ENCODE measurements at regions not wholly inside any gene's neighbourhood (a gene's known extent, or its start where the extent isn't known, plus 50 kb on each side); places are given as distances from the start of the nearest gene placed in this dataset.

GRCh38 chr2:7910752-7911151, 771.1 kb upstream of the ID2 start:
- ChIA-PET CTCF (interaction anchor here (0.8 kb wide), 1 partner anchor 19 kb away, joined by 3 read pairs; no protein-coding TSS in a partner anchor), POLR2A (no interaction called here)
- Histone ChIP-seq H3K36me3 (ENCODE audit: control insufficient read depth in 2 of 2, insufficient read depth in 1 of 2, low read length in 2 of 2) (no peaks in the 10 kb centered on the region), H3K9me3 (ENCODE audit: control insufficient read depth, insufficient read depth, low read depth, low read length) (no peaks in the 10 kb centered on the region), H3K27ac (ENCODE audit: extremely low read depth, low read depth, low read length) (no peak overlapping the region), H3K4me1 (ENCODE audit: control insufficient read depth, insufficient read depth, low read length) (no peaks in the 10 kb centered on the region), H3K4me3 (ENCODE audit: low read depth, low read length) (no peak overlapping the region)
- TF ChIP-seq ZNF510 (tag by site-specific recombination; IDR thresholded peaks at IDR 0.05; ENCODE audit: insufficient replicate concordance) (no peak), HOXA7 (CRISPR knock-in tag; IDR thresholded peaks at IDR 0.05; ENCODE audit: borderline replicate concordance) (no peak), ZSCAN30 (tag by site-specific recombination; IDR thresholded peaks at IDR 0.05) (no peak), ZNF561 (tag by site-specific recombination; IDR thresholded peaks at IDR 0.05; ENCODE audit: borderline replicate concordance) (no peak), ZNF239 (tag by site-specific recombination; IDR thresholded peaks at IDR 0.05) (no peak), ZNF548 (tag by site-specific recombination; IDR thresholded peaks at IDR 0.05) (no peak), GFI1B (tag by site-specific recombination; IDR thresholded peaks at IDR 0.05) (no peak), ZNF148 (tag by site-specific recombination; IDR thresholded peaks at IDR 0.05; ENCODE audit: borderline replicate concordance) (no peak), ZNF626 (tag by site-specific recombination; IDR thresholded peaks at IDR 0.05) (no peak), ZNF692 (tag by site-specific recombination; IDR thresholded peaks at IDR 0.05) (no peak), ZNF624 (tag by site-specific recombination; IDR thresholded peaks at IDR 0.05) (no peak), FEZF1 (tag by site-specific recombination; IDR thresholded peaks at IDR 0.05) (no peak), SETDB1 (IDR thresholded peaks at IDR 0.05; ENCODE audit: insufficient read length, low read length) (no peak)
- TF ChIP-seq, protein P1, sequence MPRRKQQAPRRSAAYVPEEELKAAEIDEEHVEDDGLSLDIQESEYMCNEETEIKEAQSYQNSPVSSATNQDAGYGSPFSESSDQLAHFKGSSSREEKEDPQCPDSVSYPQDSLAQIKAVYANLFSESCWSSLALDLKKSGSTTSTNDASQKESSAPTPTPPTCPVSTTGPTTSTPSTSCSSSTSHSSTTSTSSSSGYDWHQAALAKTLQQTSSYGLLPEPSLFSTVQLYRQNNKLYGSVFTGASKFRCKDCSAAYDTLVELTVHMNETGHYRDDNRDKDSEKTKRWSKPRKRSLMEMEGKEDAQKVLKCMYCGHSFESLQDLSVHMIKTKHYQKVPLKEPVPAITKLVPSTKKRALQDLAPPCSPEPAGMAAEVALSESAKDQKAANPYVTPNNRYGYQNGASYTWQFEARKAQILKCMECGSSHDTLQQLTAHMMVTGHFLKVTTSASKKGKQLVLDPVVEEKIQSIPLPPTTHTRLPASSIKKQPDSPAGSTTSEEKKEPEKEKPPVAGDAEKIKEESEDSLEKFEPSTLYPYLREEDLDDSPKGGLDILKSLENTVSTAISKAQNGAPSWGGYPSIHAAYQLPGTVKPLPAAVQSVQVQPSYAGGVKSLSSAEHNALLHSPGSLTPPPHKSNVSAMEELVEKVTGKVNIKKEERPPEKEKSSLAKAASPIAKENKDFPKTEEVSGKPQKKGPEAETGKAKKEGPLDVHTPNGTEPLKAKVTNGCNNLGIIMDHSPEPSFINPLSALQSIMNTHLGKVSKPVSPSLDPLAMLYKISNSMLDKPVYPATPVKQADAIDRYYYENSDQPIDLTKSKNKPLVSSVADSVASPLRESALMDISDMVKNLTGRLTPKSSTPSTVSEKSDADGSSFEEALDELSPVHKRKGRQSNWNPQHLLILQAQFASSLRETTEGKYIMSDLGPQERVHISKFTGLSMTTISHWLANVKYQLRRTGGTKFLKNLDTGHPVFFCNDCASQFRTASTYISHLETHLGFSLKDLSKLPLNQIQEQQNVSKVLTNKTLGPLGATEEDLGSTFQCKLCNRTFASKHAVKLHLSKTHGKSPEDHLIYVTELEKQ (tag by site-specific recombination; IDR thresholded peaks at IDR 0.05; ENCODE audit: borderline replicate concordance), result no peak
- TF ChIP-seq, protein P2, sequence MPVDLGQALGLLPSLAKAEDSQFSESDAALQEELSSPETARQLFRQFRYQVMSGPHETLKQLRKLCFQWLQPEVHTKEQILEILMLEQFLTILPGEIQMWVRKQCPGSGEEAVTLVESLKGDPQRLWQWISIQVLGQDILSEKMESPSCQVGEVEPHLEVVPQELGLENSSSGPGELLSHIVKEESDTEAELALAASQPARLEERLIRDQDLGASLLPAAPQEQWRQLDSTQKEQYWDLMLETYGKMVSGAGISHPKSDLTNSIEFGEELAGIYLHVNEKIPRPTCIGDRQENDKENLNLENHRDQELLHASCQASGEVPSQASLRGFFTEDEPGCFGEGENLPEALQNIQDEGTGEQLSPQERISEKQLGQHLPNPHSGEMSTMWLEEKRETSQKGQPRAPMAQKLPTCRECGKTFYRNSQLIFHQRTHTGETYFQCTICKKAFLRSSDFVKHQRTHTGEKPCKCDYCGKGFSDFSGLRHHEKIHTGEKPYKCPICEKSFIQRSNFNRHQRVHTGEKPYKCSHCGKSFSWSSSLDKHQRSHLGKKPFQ (tag by site-specific recombination; IDR thresholded peaks at IDR 0.05), result no peak

DNA sequence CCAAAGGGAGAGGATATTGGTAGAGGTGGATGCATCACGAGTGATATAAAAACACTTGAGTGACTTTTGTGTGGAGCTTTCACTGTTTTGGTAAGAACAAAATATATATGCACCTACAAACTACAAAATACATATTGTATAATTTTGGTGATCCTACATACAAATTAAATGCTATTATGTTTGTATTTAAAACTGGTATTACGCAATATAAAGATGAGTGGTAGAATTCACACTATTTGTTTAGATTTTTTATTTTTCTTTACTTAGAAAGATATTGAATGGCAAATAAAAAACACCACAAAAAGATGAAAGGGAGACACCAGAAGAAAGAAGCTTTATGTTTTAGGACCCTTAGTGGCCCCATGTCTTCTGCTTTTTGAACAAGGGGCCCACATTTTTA, 770.7 kb upstream of the ID2 start:
- Histone ChIP-seq H3K9me3 (ENCODE audit: control insufficient read depth, insufficient read depth, low read depth, low read length) (no peaks in the 10 kb centered on the region), H3K4me3 (ENCODE audit: low read depth, low read length) (no peak overlapping the region), H3K36me3 (ENCODE audit: control insufficient read depth in 2 of 2, insufficient read depth in 1 of 2, low read length in 2 of 2) (no peaks in the 10 kb centered on the region), H3K4me1 (ENCODE audit: control insufficient read depth, insufficient read depth, low read length) (no peaks in the 10 kb centered on the region), H3K27ac (ENCODE audit: extremely low read depth, low read depth, low read length) (no peak overlapping the region)
- CTCF ChIA-PET, result interaction anchor here (0.8 kb wide), 1 partner anchor 19 kb away, joined by 3 read pairs; no protein-coding TSS in a partner anchor
- POLR2A ChIA-PET, result no interaction called here
- no peak for TF ChIP-seq ZNF670 (tag by site-specific recombination; IDR thresholded peaks at IDR 0.05; ENCODE audit: low read depth)
- no peak for TF ChIP-seq ZNF639 (tag by site-specific recombination; IDR thresholded peaks at IDR 0.05)
- no peak for TF ChIP-seq SCRT1 (tag by site-specific recombination; IDR thresholded peaks at IDR 0.05; ENCODE audit: borderline replicate concordance)
- TF ChIP-seq ZNF391 (tag by site-specific recombination; IDR thresholded peaks at IDR 0.05; ENCODE audit: borderline replicate concordance, low read depth), result no peak
- no peak for TF ChIP-seq ZNF600 (tag by site-specific recombination; IDR thresholded peaks at IDR 0.05)
- TF ChIP-seq ZNF792 (tag by site-specific recombination; IDR thresholded peaks at IDR 0.05), result no peak
- TF ChIP-seq ZBTB21 (tag by site-specific recombination; IDR thresholded peaks at IDR 0.05), result no peak
